IPS DF 4.7 (cell line): ENCODE measurements at regions not wholly inside any gene's neighbourhood (a gene's known extent, or its start where the extent isn't known, plus 50 kb on each side); places are given as distances from the start of the nearest gene placed in this dataset.

ENCODE experiments used
- DNase-seq: peaks from one replicate; pipeline ENCODE4 v3.0.0-alpha.2; 2013; ENCODE audit warnings: low spot score; ENCODE audit errors: extremely low read depth

- DNase-seq = no peak
These were observed 385.6 kb downstream of the SHQ1 start for GRCh38 chr3:72462595-72463011.

GRCh38 chr3:72461787-72462186 is 386.5 kb downstream of the SHQ1 start:
- DNase-seq = no peak

DNA sequence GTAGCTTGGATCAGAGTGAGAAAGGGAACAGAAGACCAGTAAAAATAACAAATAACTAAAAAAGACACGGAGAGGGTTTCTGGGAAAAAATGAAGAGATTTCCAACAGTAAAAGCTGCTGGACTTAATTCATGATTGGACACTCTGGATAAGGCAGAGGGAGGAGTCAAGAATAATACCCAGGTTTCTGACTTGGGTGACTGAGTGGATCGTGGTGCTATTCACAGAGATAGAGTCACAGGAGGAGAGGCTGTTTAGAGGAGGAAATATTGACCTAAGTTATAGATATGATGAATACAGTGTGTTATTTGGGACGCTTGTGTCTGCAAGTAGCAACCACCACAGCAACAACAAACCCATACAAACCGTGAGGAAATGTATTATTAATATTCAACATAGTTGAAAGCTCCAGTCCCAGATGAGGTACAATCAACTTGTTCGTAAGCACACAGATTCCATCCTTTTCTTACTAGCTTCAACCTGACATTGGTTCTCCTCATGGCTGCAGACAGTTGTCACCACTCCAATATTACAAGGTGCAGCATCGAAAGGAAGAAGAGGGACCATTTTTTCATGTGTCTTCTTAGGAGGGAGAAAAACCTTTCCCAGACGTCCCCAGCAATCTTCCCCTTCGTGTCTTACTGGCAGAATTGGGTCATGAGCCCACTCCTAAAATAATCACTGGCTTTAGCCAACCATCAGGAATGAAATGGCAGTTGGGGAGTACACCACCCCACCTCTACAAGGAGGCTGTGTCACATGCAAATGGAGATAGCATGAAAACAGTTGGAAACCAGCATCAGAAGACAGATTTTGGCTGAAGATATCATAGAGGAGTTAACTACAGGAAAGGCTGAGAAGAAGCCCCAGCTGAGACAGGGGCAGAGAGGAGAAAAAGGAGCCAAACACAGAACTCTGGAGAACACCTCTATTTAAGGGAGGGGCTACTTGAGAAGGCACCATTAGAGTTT is 387.8 kb downstream of the SHQ1 start:
- DNase-seq = no peak

GRCh38 chr3:72459588-72459987 is 388.7 kb downstream of the SHQ1 start:
- no peak for DNase-seq

DNA sequence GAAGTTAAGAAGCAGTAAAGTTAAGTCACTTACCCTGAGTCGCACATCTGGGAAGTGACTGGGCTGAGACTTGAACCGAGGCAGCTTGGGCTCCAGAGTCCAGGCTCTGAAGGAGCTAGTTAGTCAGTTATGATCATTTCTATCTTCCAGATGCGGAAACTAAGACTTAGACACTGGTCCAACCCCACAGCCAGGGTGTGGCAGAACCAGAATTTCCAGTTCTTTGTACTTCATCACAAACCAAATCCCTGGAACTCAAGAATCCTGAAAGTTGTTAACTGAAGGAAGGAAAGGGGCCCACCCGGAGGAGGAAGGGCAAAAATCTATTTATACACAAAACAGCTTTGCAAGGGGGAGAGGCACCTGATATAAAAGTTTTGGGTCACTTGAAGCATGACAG is 389.9 kb downstream of the SHQ1 start:
- DNase-seq = no peak

DNA sequence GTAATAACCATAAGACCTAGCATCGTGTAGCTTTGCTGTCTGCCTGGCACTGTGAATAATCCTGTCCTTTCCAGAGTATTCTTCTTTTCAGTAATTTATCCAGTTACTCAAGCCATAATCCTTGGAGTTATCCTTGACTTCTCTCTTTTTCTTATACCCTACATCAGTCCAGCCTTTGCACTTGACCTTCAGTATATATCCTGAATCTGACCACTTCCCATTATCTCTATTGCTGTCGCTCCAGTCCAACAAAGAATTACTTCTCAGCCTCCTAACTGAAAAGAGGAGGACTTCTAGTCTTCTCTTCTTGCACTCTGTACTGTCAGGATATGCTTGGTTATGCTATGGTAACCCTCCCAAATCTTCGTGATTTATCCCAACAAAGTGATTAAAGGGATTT is 393.8 kb downstream of the SHQ1 start:
- DNase-seq = no peak

GRCh38 chr3:72453706-72454105 is 394.5 kb downstream of the SHQ1 start:
- DNase-seq = no peak

GRCh38 chr3:72452745-72453144 is 395.5 kb downstream of the SHQ1 start:
- DNase-seq = no peak

DNA sequence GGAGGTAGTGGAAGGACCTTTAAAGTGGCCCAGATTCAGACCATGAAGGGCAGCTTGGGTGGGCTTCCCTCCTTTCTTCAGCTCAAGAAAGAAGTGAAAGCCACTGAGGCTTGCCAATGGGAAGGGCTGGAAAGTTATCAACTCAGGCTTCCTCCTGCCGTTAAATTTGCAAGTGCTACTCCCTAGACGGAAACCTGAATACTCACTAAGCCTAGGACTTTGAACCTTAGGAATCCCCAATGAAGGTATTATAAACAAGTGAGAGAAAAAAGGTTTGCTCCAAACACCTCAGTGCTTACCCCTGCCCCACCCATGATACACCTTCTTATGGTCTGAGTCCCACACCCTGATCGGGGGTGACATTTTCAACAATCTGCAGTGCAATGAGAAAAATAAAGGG is 396.4 kb downstream of the SHQ1 start:
- no peak for DNase-seq

- no peak for DNase-seq
These were observed 398.7 kb downstream of the SHQ1 start for GRCh38 chr3:72449551-72449950.

DNA sequence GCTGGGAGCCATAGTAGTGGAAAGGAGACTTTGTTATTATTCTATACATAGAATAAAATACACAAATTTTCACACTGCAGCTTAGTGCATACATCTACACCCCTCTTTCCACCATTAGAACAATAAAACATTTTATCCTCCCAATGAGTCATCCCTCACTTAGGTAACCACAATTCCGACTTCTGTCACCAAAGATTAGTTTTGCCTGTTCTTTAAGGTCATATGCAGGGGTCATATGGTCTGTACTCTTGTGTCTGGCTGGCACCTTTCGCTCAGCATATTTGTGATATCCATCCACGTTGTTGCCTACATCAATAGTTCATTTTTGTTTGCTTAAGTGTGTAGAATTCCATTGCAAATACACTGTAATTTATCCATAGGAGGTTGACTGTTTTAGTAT is 399.4 kb downstream of the SHQ1 start:
- no peak for DNase-seq

DNA sequence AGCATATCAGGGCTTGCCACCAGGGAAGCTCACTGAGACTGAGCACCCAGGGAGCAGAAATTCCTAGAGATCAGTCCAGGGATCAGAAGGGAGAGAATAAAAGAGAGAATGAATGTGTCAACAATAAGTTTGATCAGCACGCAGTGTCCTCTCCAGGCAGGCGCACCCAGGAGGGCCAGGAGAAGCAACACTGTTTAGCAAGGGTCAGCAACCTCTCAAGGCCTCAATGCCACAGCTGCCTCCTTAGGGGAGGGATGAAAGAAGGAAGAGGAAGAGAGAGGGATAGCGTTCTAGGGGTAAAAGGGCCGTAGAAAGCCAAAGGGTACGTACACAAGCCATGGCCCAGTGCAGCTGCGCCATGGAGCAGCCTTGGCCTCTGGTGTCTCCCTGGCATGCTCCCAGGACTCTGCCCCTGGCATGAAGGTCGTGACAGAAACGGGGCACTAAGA is 399.8 kb downstream of the SHQ1 start:
- DNase-seq = no peak

- DNase-seq = peak; percentile 14
These were observed 400.9 kb downstream of the SHQ1 start for GRCh38 chr3:72447059-72447946.

DNA sequence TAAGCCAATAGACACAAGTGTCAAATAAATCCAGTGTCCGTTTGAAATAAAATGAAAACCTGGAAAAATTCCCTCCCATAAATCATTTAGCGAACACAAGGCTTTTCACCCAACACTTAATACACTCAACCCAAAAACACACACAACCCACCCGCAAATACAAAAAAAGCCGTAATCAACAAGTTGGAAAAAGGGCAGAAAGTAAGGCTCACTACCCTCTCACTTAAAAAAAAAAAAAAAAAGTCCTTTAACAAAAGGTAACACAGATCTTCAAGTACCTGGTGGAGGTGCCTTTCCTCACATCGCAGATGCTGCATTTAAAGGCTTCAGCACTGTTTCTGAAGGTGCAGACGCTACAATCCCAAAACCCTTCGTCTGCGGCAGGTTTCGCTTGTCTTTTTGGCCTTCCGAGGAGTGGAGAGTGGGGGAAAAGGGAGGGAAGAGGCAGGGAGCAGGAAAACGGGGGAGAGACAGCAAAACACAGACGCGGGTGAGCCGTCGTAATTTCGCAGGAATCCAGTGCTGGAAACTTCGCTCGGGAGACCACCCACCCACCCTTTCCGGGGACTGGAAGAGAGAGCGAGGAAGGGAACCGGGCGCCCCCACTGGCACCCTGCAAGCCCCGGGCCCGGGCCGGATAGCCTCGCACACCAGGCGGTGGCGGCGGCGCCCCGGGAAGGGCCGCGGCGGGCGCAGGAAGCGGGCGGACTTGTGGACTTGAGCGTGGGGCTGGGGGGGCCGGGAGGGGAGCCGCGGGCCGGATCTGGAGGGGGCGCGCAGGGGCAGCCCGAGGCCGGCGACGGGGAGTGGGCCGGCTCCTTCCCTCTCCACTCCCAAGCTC is 401.8 kb downstream of the SHQ1 start, which contains the start of gene RYBP:
RYBP (minus strand) TSS at position 404 of the 841 bp plus-strand sequence.
- DNase-seq = no peak

GRCh38 chr3:72445827-72446217 is 402.4 kb downstream of the SHQ1 start:
- DNase-seq = no peak

- DNase-seq = no peak
These were observed 403.5 kb downstream of the SHQ1 start for GRCh38 chr3:72444656-72445223.

DNA sequence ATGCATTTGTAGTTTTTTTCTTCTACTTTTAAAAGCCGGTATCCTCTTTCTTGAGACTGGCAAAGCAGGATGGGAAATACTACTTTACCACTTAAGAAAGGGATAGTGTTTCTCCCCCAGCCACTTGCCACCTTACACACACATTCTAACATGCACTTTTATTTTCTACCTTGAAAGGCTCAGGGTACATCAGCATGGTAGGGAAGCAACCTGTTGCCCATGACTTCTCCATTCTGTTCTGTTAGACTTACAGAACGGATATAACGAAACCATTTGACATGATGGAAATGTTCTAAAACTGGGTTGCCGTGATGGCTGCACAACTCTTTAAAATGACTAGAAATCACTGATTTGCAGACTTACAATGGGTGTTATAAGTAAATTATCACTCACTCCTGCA is 405.5 kb downstream of the SHQ1 start:
- no peak for DNase-seq

GRCh38 chr3:72441284-72441994 is 406.8 kb downstream of the SHQ1 start:
- no peak for DNase-seq

DNA sequence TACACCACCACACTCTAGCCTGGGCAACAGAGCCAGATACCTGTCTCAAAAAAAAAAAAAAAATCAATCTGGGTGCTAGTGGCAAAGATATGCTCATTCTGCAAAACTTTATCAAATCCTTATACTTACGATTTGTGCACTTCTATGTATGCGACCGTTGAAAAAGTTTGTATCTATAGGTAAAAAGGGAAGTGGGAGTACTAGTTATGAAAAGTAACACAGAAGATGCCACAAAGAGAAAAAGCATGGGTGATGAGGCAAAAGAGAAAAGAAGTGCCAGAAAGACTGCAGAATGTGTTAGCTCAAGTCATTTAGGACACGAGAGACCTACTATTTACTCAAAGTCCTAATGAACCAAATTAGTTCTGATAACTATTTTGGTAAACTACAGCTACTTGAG is 407.8 kb downstream of the SHQ1 start:
- DNase-seq = no peak
